IPS DF 4.7 (cell line): ENCODE measurements at regions not wholly inside any gene's neighbourhood (a gene's known extent, or its start where the extent isn't known, plus 50 kb on each side); places are given as distances from the start of the nearest gene placed in this dataset.
A peak's percentile ranks its signal among the peaks of the same experiment; 100 is the strongest.
"Not testable (repeated sequence)": the region's sequence is repeated elsewhere in the genome, so short reads cannot be mapped to it uniquely, and the experiment has no call there.

Source experiments
- DNase-seq: peaks from one replicate; pipeline ENCODE4 v3.0.0-alpha.2; 2013; ENCODE audit warnings: low spot score; ENCODE audit errors: extremely low read depth

- no peak for DNase-seq
Observed at GRCh38 chr3:20503394-20504082, 317.5 kb upstream of the SGO1 start.

GRCh38 chr3:20490996-20491395 lies 305.0 kb upstream of the SGO1 start:
- no peak for DNase-seq

- no peak for DNase-seq
Observed at GRCh38 chr3:20488151-20488550, 302.1 kb upstream of the SGO1 start.

GRCh38 chr3:20484126-20484525 lies 298.1 kb upstream of the SGO1 start:
- DNase-seq: no peak

- no peak for DNase-seq
Observed at GRCh38 chr3:20482350-20482749, 296.3 kb upstream of the SGO1 start.

GRCh38 chr3:20480786-20481365 lies 294.9 kb upstream of the SGO1 start:
- DNase-seq: peak; percentile 14

GRCh38 chr3:20478436-20478835 lies 292.4 kb upstream of the SGO1 start:
- DNase-seq: no peak

- not testable (repeated sequence) for DNase-seq
Observed at GRCh38 chr3:20464237-20464636, 278.2 kb upstream of the SGO1 start.

- DNase-seq: no peak
Observed at GRCh38 chr3:20462723-20463122, 276.7 kb upstream of the SGO1 start.

- DNase-seq: no peak
Observed at GRCh38 chr3:20462226-20462625, 276.2 kb upstream of the SGO1 start.

GRCh38 chr3:20458994-20459716 lies 273.1 kb upstream of the SGO1 start:
- DNase-seq: no peak

- DNase-seq: no peak
Observed at GRCh38 chr3:20456511-20456910, 270.5 kb upstream of the SGO1 start.

GRCh38 chr3:20451170-20451569 lies 265.2 kb upstream of the SGO1 start:
- DNase-seq: no peak

- no peak for DNase-seq
Observed at GRCh38 chr3:20450611-20451010, 264.6 kb upstream of the SGO1 start.

- no peak for DNase-seq
Observed at GRCh38 chr3:20442846-20443245, 256.8 kb upstream of the SGO1 start.

GRCh38 chr3:20427268-20427667 lies 241.3 kb upstream of the SGO1 start:
- DNase-seq: not testable (repeated sequence)

- DNase-seq: no peak
Observed at GRCh38 chr3:20425138-20425537, 239.1 kb upstream of the SGO1 start.

GRCh38 chr3:20424086-20424485 lies 238.1 kb upstream of the SGO1 start:
- DNase-seq: no peak

- DNase-seq: no peak
Observed at GRCh38 chr3:20422391-20422790, 236.4 kb upstream of the SGO1 start.

GRCh38 chr3:20417388-20418108 lies 231.5 kb upstream of the SGO1 start:
- DNase-seq: no peak

GRCh38 chr3:20406611-20407011 lies 220.6 kb upstream of the SGO1 start:
- DNase-seq: no peak

- DNase-seq: no peak
Observed at GRCh38 chr3:20405744-20406143, 219.7 kb upstream of the SGO1 start.
